Activated naive CD4-positive, alpha-beta T cell treated with anti-CD3 and anti-CD28 coated beads, Interleukin-2, amount 50 U/mL, for 16 hours (primary cell): ENCODE measurements at regions not wholly inside any gene's neighbourhood (a gene's known extent, or its start where the extent isn't known, plus 50 kb on each side); places are given as distances from the start of the nearest gene placed in this dataset.

Experiments used
- DNase-seq: peaks from one replicate; pipeline ENCODE4 v3.0.0-alpha.2; 2020

GRCh38 chr6:14276071-14276470, 158.5 kb downstream of the CD83 start:
- DNase-seq: no peak

- DNase-seq: no peak
Observed at GRCh38 chr6:14276667-14277404, 159.3 kb downstream of the CD83 start.

- DNase-seq: no peak
Observed at GRCh38 chr6:14277405-14277930, 159.9 kb downstream of the CD83 start.

GRCh38 chr6:14278006-14278405, 160.4 kb downstream of the CD83 start:
- no peak for DNase-seq

GRCh38 chr6:14278446-14278845, 160.9 kb downstream of the CD83 start:
- no peak for DNase-seq

GRCh38 chr6:14280006-14280510, 162.5 kb downstream of the CD83 start:
- DNase-seq: no peak

GRCh38 chr6:14280766-14281293, 163.3 kb downstream of the CD83 start:
- DNase-seq: no peak

GRCh38 chr6:14281811-14282660, 164.5 kb downstream of the CD83 start:
- no peak for DNase-seq

- no peak for DNase-seq
Observed at GRCh38 chr6:14282854-14283505, 165.4 kb downstream of the CD83 start.

GRCh38 chr6:14283600-14284235, 166.1 kb downstream of the CD83 start:
- DNase-seq: no peak

GRCh38 chr6:14284969-14285590, 167.5 kb downstream of the CD83 start:
- no peak for DNase-seq

GRCh38 chr6:14286144-14286543, 168.6 kb downstream of the CD83 start:
- DNase-seq: no peak

GRCh38 chr6:14286634-14287428, 169.3 kb downstream of the CD83 start:
- no peak for DNase-seq

GRCh38 chr6:14287707-14288106, 170.1 kb downstream of the CD83 start:
- no peak for DNase-seq

- no peak for DNase-seq
Observed at GRCh38 chr6:14288910-14289309, 171.3 kb downstream of the CD83 start.

GRCh38 chr6:14290041-14290771, 172.6 kb downstream of the CD83 start:
- no peak for DNase-seq

GRCh38 chr6:14290772-14291330, 173.3 kb downstream of the CD83 start:
- DNase-seq: no peak

GRCh38 chr6:14291331-14291730, 173.8 kb downstream of the CD83 start:
- no peak for DNase-seq

- DNase-seq: no peak
Observed at GRCh38 chr6:14292119-14292518, 174.5 kb downstream of the CD83 start.
